HCT116 (cell line): ENCODE measurements at regions not wholly inside any gene's neighbourhood (a gene's known extent, or its start where the extent isn't known, plus 50 kb on each side); places are given as distances from the start of the nearest gene placed in this dataset.
"Not testable (repeated sequence)": the region's sequence is repeated elsewhere in the genome, so short reads cannot be mapped to it uniquely, and the experiment has no call there.

Experiments used
- ATAC-seq: fragments of 200-7000 bp; cut with Tn5 transposase; 2 replicates; pipeline ENCODE4 v1.9.1; 2020; ENCODE audit warnings: mild to moderate bottlenecking, moderate library complexity
- BruUV-seq: library from RNA; stranded (reverse); fragments of 400-500 nt; replicated peaks from 2 replicates; lab custom pipeline; 2021; lab: Mats Ljungman, UMichigan
- CTCF ChIA-PET: fragments of 300-600 bp; sonication (Branson Sonifier 250); formaldehyde crosslinking; loops from one replicate; lab custom pipeline; 2021; ENCODE audit warnings: antibody characterized with exemption; lab: Charles Lee
- POLR2A ChIA-PET: fragments of 300-600, 350-600 bp; sonication (Branson Sonifier 250); formaldehyde crosslinking; loops from one replicate; lab custom pipeline; 2021; ENCODE audit warnings: antibody characterized with exemption; lab: Charles Lee
- RAD21 ChIA-PET, 2 experiments: fragments of 300-600 bp; sonication (Branson Sonifier 250); formaldehyde crosslinking; loops; one replicate each; lab custom pipeline; 2023; ENCODE audit warnings: low total read pairs in 2 of 2; ENCODE audit not compliant: uncharacterized antibody in 2 of 2, unreplicated experiment in 2 of 2, low non-redundant PET in 1 of 2; lab: Charles Lee
- DNase-seq: peaks from one replicate; pipeline ENCODE4 v3.0.0-alpha.2; 2010; ENCODE audit warnings: low read depth, low spot score
- H2AFZ ChIP-seq: fragments of 200-600 bp; shearing (Covaris generic), sonication (generic); 2 replicates; pipeline ENCODE4 v1.6.1; 2017; ENCODE audit warnings: low read depth, mixed run types, mixed read lengths, antibody characterized with exemption, low read length; ENCODE audit not compliant: poor library complexity, severe bottlenecking
- H3K27ac ChIP-seq: 2 replicates; pipeline ENCODE4 v1.5.1; 2012; ENCODE audit warnings: low read depth, low read length
- H3K27me3 ChIP-seq: fragments of 200-600 bp; sonication (generic); 2 replicates; pipeline ENCODE4 v1.6.1; 2016; ENCODE audit warnings: mixed run types, low read length, mixed read lengths; ENCODE audit not compliant: insufficient read depth
- H3K36me3 ChIP-seq, 2 experiments: fragments of 200-500 bp in 1 of 2; fragments of 200-600 bp in 1 of 2; sonication (Bioruptor generic) in 1 of 2; sonication (generic) in 1 of 2; 2 replicates each; pipeline versions ENCODE4 v1.5.1 to v1.6.1; 2014 to 2016; ENCODE audit warnings: low read length in 2 of 2, inconsistent platforms in 1 of 2, mixed read lengths in 1 of 2, mixed run types in 1 of 2; ENCODE audit not compliant: insufficient read depth in 2 of 2, control insufficient read depth in 1 of 2
- H3K4me1 ChIP-seq, 2 experiments: fragments of 200-600 bp in 1 of 2; sonication (generic) in 1 of 2; 2 replicates each; pipeline versions ENCODE4 v1.5.1 to v1.6.1; 2012 to 2017; ENCODE audit warnings: low read length in 2 of 2, inconsistent platforms in 1 of 2, mild to moderate bottlenecking in 1 of 2, mixed read lengths in 1 of 2, mixed run types in 1 of 2, moderate library complexity in 1 of 2; ENCODE audit not compliant: insufficient read depth in 2 of 2, control insufficient read depth in 1 of 2
- H3K4me2 ChIP-seq: fragments of 200-600 bp; sonication (generic); 2 replicates; pipeline ENCODE4 v1.6.1; 2017; ENCODE audit warnings: mixed run types, low read length, mixed read lengths
- H3K4me3 ChIP-seq, 2 experiments: fragments of 200-600 bp in 1 of 2; sonication (generic) in 1 of 2; replicated peaks in 1 of 2; 2 replicates each; pipeline ENCODE4 v1.5.1; 2011 to 2016; ENCODE audit warnings: low read length in 2 of 2, control low read depth in 1 of 2, low read depth in 1 of 2, mild to moderate bottlenecking in 1 of 2, mixed read lengths in 1 of 2, mixed run types in 1 of 2
- H3K79me2 ChIP-seq: fragments of 200-600 bp; sonication (generic); 2 replicates; pipeline ENCODE4 v1.6.1; 2017; ENCODE audit warnings: mild to moderate bottlenecking, mixed run types, low read length, moderate library complexity, mixed read lengths; ENCODE audit not compliant: insufficient read depth
- H3K9ac ChIP-seq: fragments of 200-600 bp; sonication (generic); 2 replicates; pipeline ENCODE4 v1.6.1; 2016; ENCODE audit warnings: low read length, mixed read lengths
- H3K9me2 ChIP-seq: fragments of 200-600 bp; sonication (generic), shearing (Covaris generic); 2 replicates; pipeline ENCODE4 v1.6.1; 2017; ENCODE audit warnings: mixed run types, mild to moderate bottlenecking, moderate library complexity; ENCODE audit not compliant: insufficient read depth
- H3K9me3 ChIP-seq, 2 experiments: fragments of 200-500 bp in 1 of 2; fragments of 200-600 bp in 1 of 2; sonication (Bioruptor generic) in 1 of 2; sonication (generic) in 1 of 2; 2 replicates each; pipeline ENCODE4 v1.6.1; 2014 to 2017; ENCODE audit warnings: low read length in 2 of 2, mixed read lengths in 2 of 2, inconsistent platforms in 1 of 2, low read depth in 1 of 2, mild to moderate bottlenecking in 1 of 2, mixed run types in 1 of 2, moderate library complexity in 1 of 2; ENCODE audit not compliant: control insufficient read depth in 1 of 2, insufficient read depth in 1 of 2
- H4K20me1 ChIP-seq: fragments of 200-600 bp; sonication (generic), shearing (Covaris generic); 2 replicates; pipeline ENCODE4 v1.6.1; 2017; ENCODE audit warnings: mixed run types, mild to moderate bottlenecking, moderate library complexity; ENCODE audit not compliant: insufficient read depth
- ATF3 ChIP-seq: IDR thresholded peaks from 2 replicates; pipeline ENCODE4 v1.6.1; 2012
- EGR1 ChIP-seq: IDR thresholded peaks from 2 replicates; pipeline ENCODE4 v1.6.1; 2012; ENCODE audit warnings: low read depth
- FOSL1 ChIP-seq: IDR thresholded peaks from 2 replicates; pipeline ENCODE4 v1.6.1; 2012; ENCODE audit warnings: low read depth
- SRF ChIP-seq: IDR thresholded peaks from 2 replicates; pipeline ENCODE4 v1.6.1; 2012; ENCODE audit warnings: low read depth
- YY1 ChIP-seq: IDR thresholded peaks from 2 replicates; pipeline ENCODE4 v1.6.1; 2011; ENCODE audit warnings: low read length, low read depth, moderate library complexity, mild to moderate bottlenecking; ENCODE audit not compliant: insufficient replicate concordance; ENCODE audit errors: extremely low read depth
- intact Hi-C: fragments of 100-400 bp; cut with micrococcal nuclease; formaldehyde crosslinking; loops from 2 replicates; pipeline ENCODE4 v1.10.0; 2022
- TF ChIP-seq, protein P1 (sequence below), 3 experiments: fragments of 200-600 bp in 1 of 3; sonication (generic) in 1 of 3; IDR thresholded peaks in 2 of 3; conservative IDR thresholded peaks in 1 of 3; 2 replicates each; pipeline ENCODE4 v1.5.1; 2012 to 2017; ENCODE audit warnings: low read depth in 2 of 3, low read length in 2 of 3, antibody characterized with exemption in 1 of 3, borderline replicate concordance in 1 of 3, control low read depth in 1 of 3, mild to moderate bottlenecking in 1 of 3, mixed read lengths in 1 of 3, mixed run types in 1 of 3, moderate library complexity in 1 of 3; ENCODE audit not compliant: insufficient read depth in 1 of 3

DNA sequence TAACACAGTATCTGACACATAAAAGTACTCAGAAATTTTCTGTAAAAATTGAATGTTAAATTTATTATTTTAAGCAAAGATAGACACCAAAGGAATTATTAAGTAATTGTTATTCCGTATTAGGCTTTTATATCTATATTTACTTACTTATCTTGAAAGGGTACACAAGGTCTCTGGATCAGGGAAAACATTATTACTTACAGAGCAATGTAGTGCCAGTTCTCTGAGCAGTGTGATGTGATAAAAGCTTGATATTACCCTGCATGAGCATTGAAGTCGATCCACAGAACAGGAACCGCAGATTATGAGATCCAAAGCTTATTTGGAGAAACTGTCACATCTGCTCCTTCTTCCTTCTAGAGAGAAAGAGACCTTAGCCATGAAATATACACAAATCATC, 637.9 kb upstream of the RGS18 start:
- no peak overlapping the region for H3K4me3 ChIP-seq
- DNase-seq: no peak
- POLR2A ChIA-PET: no interaction called here
- no peaks in the 10 kb centered on the region for H3K27me3 ChIP-seq
- no peaks in the 10 kb centered on the region for H3K9me2 ChIP-seq
- H3K27ac ChIP-seq: no peak overlapping the region
- CTCF ChIA-PET: no interaction called here
- no peaks in the 10 kb centered on the region for H3K36me3 ChIP-seq
- ATAC-seq: no peak
- no peaks in the 10 kb centered on the region for H4K20me1 ChIP-seq
- no peaks in the 10 kb centered on the region for H3K9me3 ChIP-seq
- TF ChIP-seq ATF3: no peak
- no peak for TF ChIP-seq FOSL1
- TF ChIP-seq, protein P1, sequence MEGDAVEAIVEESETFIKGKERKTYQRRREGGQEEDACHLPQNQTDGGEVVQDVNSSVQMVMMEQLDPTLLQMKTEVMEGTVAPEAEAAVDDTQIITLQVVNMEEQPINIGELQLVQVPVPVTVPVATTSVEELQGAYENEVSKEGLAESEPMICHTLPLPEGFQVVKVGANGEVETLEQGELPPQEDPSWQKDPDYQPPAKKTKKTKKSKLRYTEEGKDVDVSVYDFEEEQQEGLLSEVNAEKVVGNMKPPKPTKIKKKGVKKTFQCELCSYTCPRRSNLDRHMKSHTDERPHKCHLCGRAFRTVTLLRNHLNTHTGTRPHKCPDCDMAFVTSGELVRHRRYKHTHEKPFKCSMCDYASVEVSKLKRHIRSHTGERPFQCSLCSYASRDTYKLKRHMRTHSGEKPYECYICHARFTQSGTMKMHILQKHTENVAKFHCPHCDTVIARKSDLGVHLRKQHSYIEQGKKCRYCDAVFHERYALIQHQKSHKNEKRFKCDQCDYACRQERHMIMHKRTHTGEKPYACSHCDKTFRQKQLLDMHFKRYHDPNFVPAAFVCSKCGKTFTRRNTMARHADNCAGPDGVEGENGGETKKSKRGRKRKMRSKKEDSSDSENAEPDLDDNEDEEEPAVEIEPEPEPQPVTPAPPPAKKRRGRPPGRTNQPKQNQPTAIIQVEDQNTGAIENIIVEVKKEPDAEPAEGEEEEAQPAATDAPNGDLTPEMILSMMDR (IDR thresholded peaks at IDR 0.05 in 2 of 3, conservative IDR thresholded peaks at IDR 0.05 in 1 of 3; ENCODE audit: borderline replicate concordance in 1 of 3, insufficient read depth in 1 of 3, low read depth in 2 of 3, low read length in 2 of 3): no peak
- no peak for TF ChIP-seq SRF
- no peak for TF ChIP-seq YY1
- no peak for TF ChIP-seq EGR1
- TF ChIP-seq, all 23 proteins: peak for 0
- RAD21 ChIA-PET: no interaction called here
- H2AFZ ChIP-seq: no peak overlapping the region
- no TSS peak for BruUV-seq
- H3K4me2 ChIP-seq: no peak overlapping the region
- no peak overlapping the region for H3K9ac ChIP-seq
- no peaks in the 10 kb centered on the region for H3K79me2 ChIP-seq
- no peaks in the 10 kb centered on the region for H3K4me1 ChIP-seq
- intact Hi-C loops: no loop called here

DNA sequence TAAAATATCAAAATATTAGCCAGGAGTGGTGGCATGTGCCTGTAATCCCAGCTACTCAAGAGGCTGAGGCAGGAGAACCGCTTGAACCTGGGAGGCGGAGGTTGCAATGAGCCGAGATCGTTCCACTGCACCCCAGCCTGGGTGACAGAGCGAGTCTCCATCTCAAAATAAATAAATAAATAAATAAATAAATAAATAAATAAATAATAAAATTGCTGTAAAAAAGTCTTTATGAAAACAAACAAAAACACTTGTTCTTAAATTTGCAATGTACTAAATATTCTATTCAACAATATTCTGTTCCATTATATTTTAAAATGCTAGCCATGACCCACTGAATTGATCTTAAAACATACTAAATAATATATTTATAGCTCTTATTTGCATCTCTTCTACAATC, 632.3 kb upstream of the RGS18 start:
- intact Hi-C loops, H3K4me1 ChIP-seq, H3K9me3 ChIP-seq, H3K36me3 ChIP-seq, H2AFZ ChIP-seq, H3K9me2 ChIP-seq, H3K27me3 ChIP-seq, H3K4me3 ChIP-seq, RAD21 ChIA-PET, BruUV-seq, CTCF ChIA-PET, DNase-seq, POLR2A ChIA-PET, H3K9ac ChIP-seq, H3K4me2 ChIP-seq, ATAC-seq, H3K27ac ChIP-seq, H3K79me2 ChIP-seq, H4K20me1 ChIP-seq: not testable (repeated sequence)
